HG03558 (cell line): ENCODE measurements at regions not wholly inside any gene's neighbourhood (a gene's known extent, or its start where the extent isn't known, plus 50 kb on each side); places are given as distances from the start of the nearest gene placed in this dataset.

Experiments
- ATAC-seq: cut with Tn5 transposase; IDR thresholded peaks from one replicate; pipeline ENCODE4 v1.9.1; 2021; ENCODE audit warnings: moderate number of reproducible peaks; ENCODE audit not compliant: unreplicated experiment; ENCODE audit errors: extremely low read depth

DNA sequence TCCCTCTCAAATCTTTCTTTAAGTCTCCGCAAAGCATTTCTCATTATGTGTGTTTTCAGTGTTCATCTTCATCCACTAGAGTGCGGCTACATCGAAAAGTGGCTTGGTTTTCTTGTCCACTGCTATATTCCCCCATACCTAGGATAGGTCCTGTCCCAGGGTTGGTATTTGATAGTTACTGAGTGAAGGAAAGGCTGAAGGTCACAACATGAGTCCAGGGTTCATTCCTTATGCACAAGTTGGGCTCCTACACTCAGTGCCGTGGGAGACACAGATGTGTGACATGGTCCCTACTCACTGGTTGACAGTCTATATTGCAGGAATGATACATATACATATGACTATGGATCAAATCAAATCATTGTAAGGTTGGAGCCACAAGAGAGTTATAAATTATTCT is 55.4 kb upstream of the RELL1 start:
- no peak for ATAC-seq

DNA sequence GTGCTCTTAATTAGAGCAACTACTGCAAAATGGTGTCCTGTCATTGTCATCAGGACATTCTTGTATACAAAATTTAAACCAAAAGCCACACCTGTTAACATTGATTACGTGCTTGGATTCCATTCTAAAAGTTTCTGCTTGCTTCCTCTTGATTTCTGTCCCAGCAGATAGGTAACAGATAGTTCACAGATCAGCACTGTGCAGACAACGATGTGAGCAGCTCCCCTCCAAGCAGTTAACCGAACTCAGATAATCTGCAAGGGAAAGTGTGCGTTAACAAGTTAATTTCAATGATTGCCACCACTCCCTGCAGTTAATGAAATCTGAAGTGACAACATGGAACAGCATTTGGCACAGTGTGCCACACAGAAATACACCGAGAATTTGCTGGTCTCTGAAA is 54.4 kb upstream of the RELL1 start:
- no peak for ATAC-seq

DNA sequence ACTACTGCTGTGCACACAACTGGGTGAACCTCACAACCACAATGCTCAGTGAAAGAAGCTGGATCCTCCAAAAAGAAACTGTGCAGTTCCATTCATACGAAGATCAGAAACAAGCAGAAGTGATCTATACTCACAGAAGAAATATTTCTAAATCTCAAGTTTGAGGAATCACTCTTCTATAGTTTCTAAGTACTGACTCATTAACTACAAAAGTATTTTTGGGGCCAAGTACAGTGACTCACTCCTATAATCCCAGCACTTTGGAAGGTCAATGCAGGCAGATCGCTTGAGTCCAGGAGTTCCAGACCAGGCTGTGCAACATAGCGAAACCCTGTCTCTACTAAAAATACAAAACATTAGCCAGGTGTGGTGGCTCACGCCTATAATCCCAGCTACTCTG is 51.3 kb upstream of the RELL1 start:
- ATAC-seq: no peak
